ENCODE measurements at regions not wholly inside any gene's neighbourhood (a gene's known extent, or its start where the extent isn't known, plus 50 kb on each side); places are given as distances from the start of the nearest gene placed in this dataset.
"Not testable (repeated sequence)": the region's sequence is repeated elsewhere in the genome, so short reads cannot be mapped to it uniquely, and the experiment has no call there.

GRCh38 chr10:9234191-9234590, 1179.7 kb downstream of the GATA3 start:
- Histone ChIP-seq H3K9me3 (ENCODE audit: control insufficient read depth, low read length) (no peaks in the 10 kb centered on the region), H3K4me3 (ENCODE audit: extremely low read depth, insufficient read depth, low read length, poor library complexity, severe bottlenecking) (no peak overlapping the region), H3K36me3 (ENCODE audit: control insufficient read depth, insufficient read depth, low read length) (no peaks in the 10 kb centered on the region), H3K4me1 (ENCODE audit: control insufficient read depth, insufficient read depth, low read length, poor library complexity, severe bottlenecking) (no peaks in the 10 kb centered on the region), H3K27ac (ENCODE audit: low read depth, low read length, severe bottlenecking) (no peak overlapping the region)
- WGBS, 2 experiments (ENCODE audit: insufficient coverage in 2 of 2) = no CpG with 5 or more reads among the region's 1 CpG

DNA sequence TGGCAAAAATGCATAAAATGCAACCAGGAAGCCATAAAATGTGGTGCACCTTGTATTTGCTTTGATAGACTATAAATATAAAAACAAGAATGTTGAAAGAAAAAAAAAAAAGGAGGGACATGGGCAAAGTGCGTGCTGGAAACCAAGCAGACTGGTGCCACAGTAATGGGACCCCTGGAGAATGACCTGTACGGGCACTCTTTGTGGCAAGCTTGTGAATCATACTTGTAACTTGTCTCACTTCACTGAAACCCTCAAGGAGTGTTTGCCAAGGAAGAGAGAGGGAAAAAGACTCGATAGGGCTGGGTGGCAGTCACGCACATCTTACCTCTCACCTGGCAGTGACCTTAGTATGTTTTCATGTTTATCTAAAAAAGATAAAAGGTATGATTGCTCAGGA, 1183.6 kb downstream of the GATA3 start:
- no peaks in the 10 kb centered on the region for H3K36me3 ChIP-seq (ENCODE audit: control insufficient read depth, insufficient read depth, low read length)
- H3K4me1 ChIP-seq (ENCODE audit: control insufficient read depth, insufficient read depth, low read length, poor library complexity, severe bottlenecking) = no peaks in the 10 kb centered on the region
- H3K4me3 ChIP-seq (ENCODE audit: extremely low read depth, insufficient read depth, low read length, poor library complexity, severe bottlenecking) = no peak overlapping the region
- no peak overlapping the region for H3K27ac ChIP-seq (ENCODE audit: low read depth, low read length, severe bottlenecking)
- WGBS, 2 experiments (ENCODE audit: insufficient coverage in 2 of 2) = 90% methylated on average over 2 of the region's 4 CpGs; no CpG with 5 or more reads in 1 of the 2 experiments
- no peaks in the 10 kb centered on the region for H3K9me3 ChIP-seq (ENCODE audit: control insufficient read depth, low read length)

DNA sequence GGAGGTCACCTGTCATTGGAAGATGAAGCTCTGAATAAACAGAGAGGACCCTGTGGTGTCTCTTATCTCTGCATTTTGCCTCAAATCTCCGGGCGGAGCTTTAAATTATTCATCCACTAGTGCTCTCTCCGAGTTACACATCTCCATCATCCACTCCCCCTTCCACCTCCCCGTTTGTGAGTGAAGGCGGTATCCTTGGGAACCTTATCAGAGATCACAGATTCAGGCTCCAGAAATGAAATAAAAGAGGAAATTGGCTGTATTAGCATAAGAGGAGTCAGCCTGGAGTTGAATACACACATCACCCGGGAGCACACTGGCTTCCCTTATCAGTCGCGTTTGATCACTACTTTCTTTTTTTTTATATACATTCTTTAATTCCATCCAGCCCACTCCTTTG, 1184.8 kb downstream of the GATA3 start:
- no peaks in the 10 kb centered on the region for H3K9me3 ChIP-seq (ENCODE audit: control insufficient read depth, low read length)
- H3K27ac ChIP-seq (ENCODE audit: low read depth, low read length, severe bottlenecking) = no peak overlapping the region
- 100% methylated on average over 3 of the region's 8 CpGs; no CpG with 5 or more reads in 1 of the 2 experiments for WGBS, 2 experiments (ENCODE audit: insufficient coverage in 2 of 2)

DNA sequence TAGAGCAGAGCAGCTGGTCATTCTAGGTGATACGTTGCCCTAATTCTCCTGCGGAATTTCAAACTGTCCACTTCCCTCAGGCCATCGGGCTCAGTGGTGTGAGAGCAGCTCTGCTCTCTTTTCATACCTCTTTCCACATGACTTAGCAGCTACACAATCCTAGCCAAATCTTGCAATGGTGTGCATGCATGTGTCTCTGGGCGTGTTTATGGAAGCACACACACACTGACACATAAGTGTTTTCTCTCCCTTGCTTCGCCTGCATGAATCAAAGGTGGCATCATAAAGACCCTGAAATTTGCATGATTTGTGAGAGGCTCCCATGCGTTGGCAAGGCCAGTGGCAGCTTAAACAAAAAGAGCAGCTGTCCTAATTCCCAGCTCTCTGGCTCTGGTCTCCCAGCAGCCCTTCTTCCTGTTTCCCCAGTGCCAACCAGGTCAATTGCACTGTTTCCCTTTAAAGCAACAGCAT, 1189.5 kb downstream of the GATA3 start:
- Histone ChIP-seq H3K36me3 (ENCODE audit: control insufficient read depth, insufficient read depth, low read length) (no peaks in the 10 kb centered on the region), H3K4me3 (ENCODE audit: extremely low read depth, insufficient read depth, low read length, poor library complexity, severe bottlenecking) (no peak overlapping the region), H3K4me1 (ENCODE audit: control insufficient read depth, insufficient read depth, low read length, poor library complexity, severe bottlenecking) (no peaks in the 10 kb centered on the region), H3K9me3 (ENCODE audit: control insufficient read depth, low read length) (no peaks in the 10 kb centered on the region), H3K27ac (ENCODE audit: low read depth, low read length, severe bottlenecking) (no peak overlapping the region)
- WGBS, 2 experiments (ENCODE audit: insufficient coverage in 2 of 2) = 81 to 85% methylated on average over 5 to 6 of the region's 6 CpGs

More for the DNA sequence above, 1184.8 kb downstream of the GATA3 start:
- Histone ChIP-seq H3K4me3 (ENCODE audit: extremely low read depth, insufficient read depth, low read length, poor library complexity, severe bottlenecking) (no peak overlapping the region), H3K4me1 (ENCODE audit: control insufficient read depth, insufficient read depth, low read length, poor library complexity, severe bottlenecking) (no peaks in the 10 kb centered on the region), H3K36me3 (ENCODE audit: control insufficient read depth, insufficient read depth, low read length) (no peaks in the 10 kb centered on the region)

GRCh38 chr10:9244864-9245263, 1190.4 kb downstream of the GATA3 start:
- Histone ChIP-seq H3K9me3 (ENCODE audit: control insufficient read depth, low read length) (no peaks in the 10 kb centered on the region), H3K4me1 (ENCODE audit: control insufficient read depth, insufficient read depth, low read length, poor library complexity, severe bottlenecking) (no peaks in the 10 kb centered on the region), H3K4me3 (ENCODE audit: extremely low read depth, insufficient read depth, low read length, poor library complexity, severe bottlenecking) (no peak overlapping the region), H3K36me3 (ENCODE audit: control insufficient read depth, insufficient read depth, low read length) (no peaks in the 10 kb centered on the region), H3K27ac (ENCODE audit: low read depth, low read length, severe bottlenecking) (no peak overlapping the region)
- no CpG with 5 or more reads among the region's 1 CpG for WGBS, 2 experiments (ENCODE audit: insufficient coverage in 2 of 2)

- Histone ChIP-seq H3K27ac (ENCODE audit: low read depth, low read length, severe bottlenecking) (no peak overlapping the region), H3K4me3 (ENCODE audit: extremely low read depth, insufficient read depth, low read length, poor library complexity, severe bottlenecking) (no peak overlapping the region), H3K9me3 (ENCODE audit: control insufficient read depth, low read length) (no peaks in the 10 kb centered on the region), H3K36me3 (ENCODE audit: control insufficient read depth, insufficient read depth, low read length) (no peaks in the 10 kb centered on the region), H3K4me1 (ENCODE audit: control insufficient read depth, insufficient read depth, low read length, poor library complexity, severe bottlenecking) (no peaks in the 10 kb centered on the region)
These were observed 1198.6 kb downstream of the GATA3 start for GRCh38 chr10:9253121-9253520.

DNA sequence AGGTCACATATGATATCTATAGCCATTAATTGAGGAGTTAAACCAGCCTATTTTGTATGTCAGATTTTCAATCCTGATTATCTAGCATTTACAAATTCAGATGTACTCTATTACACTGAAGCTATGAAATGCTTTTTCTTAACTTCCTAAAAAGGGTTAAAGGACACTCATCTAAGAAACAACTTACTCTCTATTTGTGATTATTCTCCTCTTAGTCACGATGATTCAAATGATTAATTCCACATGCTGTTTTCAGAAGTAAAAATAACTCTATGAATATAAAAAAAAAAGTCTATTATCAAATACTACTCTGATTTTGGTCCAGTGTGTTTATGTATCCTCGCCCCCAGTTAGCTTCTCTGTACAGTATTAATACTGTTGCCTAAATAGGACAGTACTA, 1199.9 kb downstream of the GATA3 start:
- Histone ChIP-seq H3K27ac (ENCODE audit: low read depth, low read length, severe bottlenecking) (no peak overlapping the region), H3K4me1 (ENCODE audit: control insufficient read depth, insufficient read depth, low read length, poor library complexity, severe bottlenecking) (no peaks in the 10 kb centered on the region), H3K36me3 (ENCODE audit: control insufficient read depth, insufficient read depth, low read length) (no peaks in the 10 kb centered on the region), H3K9me3 (ENCODE audit: control insufficient read depth, low read length) (no peaks in the 10 kb centered on the region), H3K4me3 (ENCODE audit: extremely low read depth, insufficient read depth, low read length, poor library complexity, severe bottlenecking) (no peak overlapping the region)
- no CpG with 5 or more reads among the region's 2 CpGs for WGBS, 2 experiments (ENCODE audit: insufficient coverage in 2 of 2)

GRCh38 chr10:9260690-9261089, 1206.2 kb downstream of the GATA3 start:
- WGBS, 2 experiments (ENCODE audit: insufficient coverage in 2 of 2) = 67 to 100% methylated on average over 1 of the region's 1 CpG
- no peaks in the 10 kb centered on the region for H3K36me3 ChIP-seq (ENCODE audit: control insufficient read depth, insufficient read depth, low read length)
- H3K9me3 ChIP-seq (ENCODE audit: control insufficient read depth, low read length) = no peaks in the 10 kb centered on the region
- H3K4me1 ChIP-seq (ENCODE audit: control insufficient read depth, insufficient read depth, low read length, poor library complexity, severe bottlenecking) = no peaks in the 10 kb centered on the region
- no peak overlapping the region for H3K27ac ChIP-seq (ENCODE audit: low read depth, low read length, severe bottlenecking)
- no peak overlapping the region for H3K4me3 ChIP-seq (ENCODE audit: extremely low read depth, insufficient read depth, low read length, poor library complexity, severe bottlenecking)

- H3K4me3 ChIP-seq (ENCODE audit: extremely low read depth, insufficient read depth, low read length, poor library complexity, severe bottlenecking) = no peak overlapping the region
- H3K4me1 ChIP-seq (ENCODE audit: control insufficient read depth, insufficient read depth, low read length, poor library complexity, severe bottlenecking) = no peaks in the 10 kb centered on the region
- WGBS, 2 experiments (ENCODE audit: insufficient coverage in 2 of 2) = no CpG with 5 or more reads among the region's 1 CpG
- H3K9me3 ChIP-seq (ENCODE audit: control insufficient read depth, low read length) = no peaks in the 10 kb centered on the region
- H3K27ac ChIP-seq (ENCODE audit: low read depth, low read length, severe bottlenecking) = no peak overlapping the region
- H3K36me3 ChIP-seq (ENCODE audit: control insufficient read depth, insufficient read depth, low read length) = no peaks in the 10 kb centered on the region
These were observed 1208.3 kb downstream of the GATA3 start for GRCh38 chr10:9262770-9263169.

GRCh38 chr10:9268176-9268575, 1213.7 kb downstream of the GATA3 start:
- Histone ChIP-seq H3K4me3 (ENCODE audit: extremely low read depth, insufficient read depth, low read length, poor library complexity, severe bottlenecking) (no peak overlapping the region), H3K27ac (ENCODE audit: low read depth, low read length, severe bottlenecking) (no peak overlapping the region), H3K9me3 (ENCODE audit: control insufficient read depth, low read length) (no peaks in the 10 kb centered on the region), H3K36me3 (ENCODE audit: control insufficient read depth, insufficient read depth, low read length) (no peaks in the 10 kb centered on the region), H3K4me1 (ENCODE audit: control insufficient read depth, insufficient read depth, low read length, poor library complexity, severe bottlenecking) (no peaks in the 10 kb centered on the region)
- WGBS, 2 experiments (ENCODE audit: insufficient coverage in 2 of 2) = 79% methylated on average over 2 of the region's 5 CpGs; no CpG with 5 or more reads in 1 of the 2 experiments

DNA sequence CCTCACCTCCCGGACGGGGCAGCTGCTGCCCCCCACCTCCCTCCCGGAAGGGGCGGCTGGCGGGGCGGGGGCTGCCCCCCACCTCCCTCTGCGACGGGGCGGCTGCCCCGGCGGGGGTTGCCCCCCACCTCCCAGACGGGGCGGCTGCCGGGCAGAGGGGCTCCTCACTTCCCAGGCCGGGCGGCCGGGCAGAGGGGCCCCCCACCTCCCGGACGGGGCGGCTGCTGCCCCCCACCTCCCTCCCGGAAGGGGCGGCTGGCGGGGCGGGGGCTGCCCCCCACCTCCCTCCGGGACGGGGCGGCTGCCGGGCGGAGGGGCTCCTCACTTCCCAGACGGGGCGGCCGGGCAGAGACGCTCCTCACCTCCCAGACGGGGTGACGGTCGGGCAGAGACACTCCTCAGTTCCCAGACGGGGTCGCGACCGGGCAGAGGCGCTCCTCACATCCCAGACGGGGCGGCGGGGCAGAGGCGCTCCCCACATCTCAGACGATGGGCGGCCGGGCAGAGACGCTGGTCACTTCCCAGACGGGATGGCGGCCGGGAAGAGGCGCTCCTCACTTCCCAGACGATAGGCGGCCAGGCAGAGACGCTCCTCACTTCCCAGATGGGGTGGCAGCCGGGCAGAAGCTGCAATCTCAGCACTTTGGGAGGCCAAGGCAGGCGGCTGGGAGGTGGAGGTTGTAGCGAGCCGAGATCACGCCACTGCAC, 1218.8 kb downstream of the GATA3 start:
- H3K4me3 ChIP-seq (ENCODE audit: extremely low read depth, insufficient read depth, low read length, poor library complexity, severe bottlenecking); H3K27ac ChIP-seq (ENCODE audit: low read depth, low read length, severe bottlenecking); H3K36me3 ChIP-seq (ENCODE audit: control insufficient read depth, insufficient read depth, low read length); H3K4me1 ChIP-seq (ENCODE audit: control insufficient read depth, insufficient read depth, low read length, poor library complexity, severe bottlenecking); H3K9me3 ChIP-seq (ENCODE audit: control insufficient read depth, low read length): not testable (repeated sequence)
- WGBS, 2 experiments (ENCODE audit: insufficient coverage in 2 of 2) = 95 to 97% methylated on average over 15 to 36 of the region's 61 CpGs
